Neural crest cell (in vitro differentiated cells): ENCODE measurements at regions not wholly inside any gene's neighbourhood (a gene's known extent, or its start where the extent isn't known, plus 50 kb on each side); places are given as distances from the start of the nearest gene placed in this dataset.

Experiments
- DNase-seq: peaks from one replicate; pipeline ENCODE4 v3.0.0; 2021; ENCODE audit warnings: low read depth, mixed read lengths, low spot score
- H3K27ac Mint-ChIP-seq: one replicate; pipeline ENCODE4 v1.8.0; 2021; ENCODE audit warnings: mild to moderate bottlenecking, mixed read lengths; ENCODE audit not compliant: unreplicated experiment
- H3K27me3 Mint-ChIP-seq: 2 replicates; pipeline ENCODE4 v1.8.0; 2021; ENCODE audit warnings: low read depth, mild to moderate bottlenecking, mixed read lengths
- H3K36me3 Mint-ChIP-seq: 2 replicates; pipeline ENCODE4 v1.8.0; 2021; ENCODE audit warnings: low read depth, mild to moderate bottlenecking, mixed read lengths
- H3K4me1 Mint-ChIP-seq: 2 replicates; pipeline ENCODE4 v1.8.0; 2021; ENCODE audit warnings: mixed read lengths
- H3K4me3 Mint-ChIP-seq: one replicate; pipeline ENCODE4 v1.8.0; 2021; ENCODE audit warnings: mild to moderate bottlenecking, mixed read lengths
- H3K9me3 Mint-ChIP-seq: 2 replicates; pipeline ENCODE4 v1.8.0; 2021; ENCODE audit warnings: mixed read lengths
- CTCF ChIP-seq: fragments of 200-600 bp; sonication (generic); conservative IDR thresholded peaks from 2 replicates; pipeline ENCODE4 v1.5.0; 2021; ENCODE audit warnings: antibody characterized with exemption, mild to moderate bottlenecking

GRCh38 chr13:85186356-85187045, 612.7 kb downstream of the SLITRK6 start:
- no peak for TF ChIP-seq CTCF
- H3K9me3 Mint-ChIP-seq, result peaks cover 11% of the 10 kb centered on the region
- no peak overlapping the region for H3K27ac Mint-ChIP-seq
- DNase-seq, result no peak
- no peak overlapping the region for H3K4me3 Mint-ChIP-seq
- no peaks in the 10 kb centered on the region for H3K27me3 Mint-ChIP-seq
- peaks cover 3% of the 10 kb centered on the region for H3K36me3 Mint-ChIP-seq
- no peaks in the 10 kb centered on the region for H3K4me1 Mint-ChIP-seq

GRCh38 chr13:85174291-85174690, 624.9 kb downstream of the SLITRK6 start:
- no peak for TF ChIP-seq CTCF
- Mint-ChIP-seq H3K36me3 (no peaks in the 10 kb centered on the region), H3K4me3 (no peak overlapping the region), H3K4me1 (no peaks in the 10 kb centered on the region), H3K27me3 (no peaks in the 10 kb centered on the region), H3K27ac (no peak overlapping the region), H3K9me3 (peaks cover 8% of the 10 kb centered on the region)
- no peak for DNase-seq

GRCh38 chr13:85170372-85170771, 628.8 kb downstream of the SLITRK6 start:
- H3K27ac Mint-ChIP-seq, result no peak overlapping the region

GRCh38 chr13:85166891-85167290, 632.3 kb downstream of the SLITRK6 start:
- H3K4me1 Mint-ChIP-seq, result no peaks in the 10 kb centered on the region
- TF ChIP-seq CTCF, result no peak
- peaks cover 11% of the 10 kb centered on the region for H3K9me3 Mint-ChIP-seq
- H3K27ac Mint-ChIP-seq, result no peak overlapping the region
- no peak overlapping the region for H3K4me3 Mint-ChIP-seq
- H3K36me3 Mint-ChIP-seq, result peaks cover 5% of the 10 kb centered on the region
- no peak for DNase-seq
- H3K27me3 Mint-ChIP-seq, result no peaks in the 10 kb centered on the region

More at GRCh38 chr13:85170372-85170771, 628.8 kb downstream of the SLITRK6 start:
- H3K4me1 Mint-ChIP-seq, result no peaks in the 10 kb centered on the region
- no peaks in the 10 kb centered on the region for H3K9me3 Mint-ChIP-seq
- H3K36me3 Mint-ChIP-seq, result no peaks in the 10 kb centered on the region
- no peak overlapping the region for H3K4me3 Mint-ChIP-seq
- no peak for DNase-seq
- TF ChIP-seq CTCF, result no peak
- no peaks in the 10 kb centered on the region for H3K27me3 Mint-ChIP-seq

GRCh38 chr13:85163063-85163462, 636.2 kb downstream of the SLITRK6 start:
- Mint-ChIP-seq H3K27ac (no peak overlapping the region), H3K4me1 (no peaks in the 10 kb centered on the region), H3K27me3 (no peaks in the 10 kb centered on the region), H3K36me3 (peaks cover 5% of the 10 kb centered on the region), H3K9me3 (peaks cover 11% of the 10 kb centered on the region), H3K4me3 (no peak overlapping the region)
- no peak for TF ChIP-seq CTCF
- no peak for DNase-seq
